ENCODE measurements at regions not wholly inside any gene's neighbourhood (a gene's known extent, or its start where the extent isn't known, plus 50 kb on each side); places are given as distances from the start of the nearest gene placed in this dataset.

- Histone ChIP-seq H3K9me3 (no peaks in the 10 kb centered on the region), H3K27ac (no peak overlapping the region), H3K4me3 (no peak overlapping the region), H3K4me1 (no peaks in the 10 kb centered on the region), H3K4me2 (no peak overlapping the region)
- CTCF ChIA-PET: no interaction called here
- no peak for TF ChIP-seq PBX3 (IDR thresholded peaks at IDR 0.05)
- no peak for TF ChIP-seq POLR2AphosphoS2 (conservative IDR thresholded peaks at IDR 0.05; ENCODE audit: low read length)
- no peak for TF ChIP-seq POLR2A (IDR thresholded peaks at IDR 0.05; ENCODE audit: low read length)
- no peak for TF ChIP-seq SREBF2 (IDR thresholded peaks at IDR 0.05)
- TF ChIP-seq HOXB5 (CRISPR knock-in tag; IDR thresholded peaks at IDR 0.05): no peak
- TF ChIP-seq RAD21 (conservative IDR thresholded peaks at IDR 0.05 in 1 of 2, IDR thresholded peaks at IDR 0.05 in 1 of 2): no peak
- TF ChIP-seq EHF (CRISPR knock-in tag; IDR thresholded peaks at IDR 0.05): no peak
- no peak for TF ChIP-seq TP53 (CRISPR knock-in tag; IDR thresholded peaks at IDR 0.05)
- TF ChIP-seq RCOR1 (IDR thresholded peaks at IDR 0.05; ENCODE audit: low read depth, low read length): no peak
- no peak for TF ChIP-seq HOXA7 (CRISPR knock-in tag; IDR thresholded peaks at IDR 0.05)
- FAIRE-seq: no peak
- POLR2A ChIA-PET: no interaction called here
- DNase-seq (ENCODE audit: low read depth in 1 of 2, low spot score in 1 of 2): no peak
- ATAC-seq: no peak
Measured at GRCh38 chr3:143185401-143185800, 65.8 kb downstream of the CHST2 start.

GRCh38 chr3:143187111-143187510 lies 67.5 kb downstream of the CHST2 start:
- Histone ChIP-seq H3K9me3 (no peaks in the 10 kb centered on the region), H3K27ac (no peak overlapping the region), H3K4me1 (no peaks in the 10 kb centered on the region), H3K4me2 (no peak overlapping the region), H3K4me3 (no peak overlapping the region)
- ATAC-seq: no peak
- DNase-seq (ENCODE audit: low read depth in 1 of 2, low spot score in 1 of 2): no peak
- POLR2A ChIA-PET: no interaction called here
- FAIRE-seq: no peak
- WGBS (ENCODE audit: missing lambda C conversion rate): 4% methylated on average over 1 of the region's 1 CpG
- TF ChIP-seq NR3C1 (IDR thresholded peaks at IDR 0.05) (no peak), PBX3 (IDR thresholded peaks at IDR 0.05) (no peak), JUN (IDR thresholded peaks at IDR 0.05) (no peak), RCOR1 (IDR thresholded peaks at IDR 0.05; ENCODE audit: low read depth, low read length) (no peak), HEYL (CRISPR knock-in tag; IDR thresholded peaks at IDR 0.05) (no peak), MAZ (IDR thresholded peaks at IDR 0.05; ENCODE audit: borderline replicate concordance, low read depth, low read length) (no peak), FOSB (CRISPR knock-in tag; IDR thresholded peaks at IDR 0.05) (no peak), HOXB5 (CRISPR knock-in tag; IDR thresholded peaks at IDR 0.05) (no peak), HDAC2 (IDR thresholded peaks at IDR 0.05) (no peak), RAD21 (conservative IDR thresholded peaks at IDR 0.05 in 1 of 2, IDR thresholded peaks at IDR 0.05 in 1 of 2) (no peak)
- TF ChIP-seq, protein P1, sequence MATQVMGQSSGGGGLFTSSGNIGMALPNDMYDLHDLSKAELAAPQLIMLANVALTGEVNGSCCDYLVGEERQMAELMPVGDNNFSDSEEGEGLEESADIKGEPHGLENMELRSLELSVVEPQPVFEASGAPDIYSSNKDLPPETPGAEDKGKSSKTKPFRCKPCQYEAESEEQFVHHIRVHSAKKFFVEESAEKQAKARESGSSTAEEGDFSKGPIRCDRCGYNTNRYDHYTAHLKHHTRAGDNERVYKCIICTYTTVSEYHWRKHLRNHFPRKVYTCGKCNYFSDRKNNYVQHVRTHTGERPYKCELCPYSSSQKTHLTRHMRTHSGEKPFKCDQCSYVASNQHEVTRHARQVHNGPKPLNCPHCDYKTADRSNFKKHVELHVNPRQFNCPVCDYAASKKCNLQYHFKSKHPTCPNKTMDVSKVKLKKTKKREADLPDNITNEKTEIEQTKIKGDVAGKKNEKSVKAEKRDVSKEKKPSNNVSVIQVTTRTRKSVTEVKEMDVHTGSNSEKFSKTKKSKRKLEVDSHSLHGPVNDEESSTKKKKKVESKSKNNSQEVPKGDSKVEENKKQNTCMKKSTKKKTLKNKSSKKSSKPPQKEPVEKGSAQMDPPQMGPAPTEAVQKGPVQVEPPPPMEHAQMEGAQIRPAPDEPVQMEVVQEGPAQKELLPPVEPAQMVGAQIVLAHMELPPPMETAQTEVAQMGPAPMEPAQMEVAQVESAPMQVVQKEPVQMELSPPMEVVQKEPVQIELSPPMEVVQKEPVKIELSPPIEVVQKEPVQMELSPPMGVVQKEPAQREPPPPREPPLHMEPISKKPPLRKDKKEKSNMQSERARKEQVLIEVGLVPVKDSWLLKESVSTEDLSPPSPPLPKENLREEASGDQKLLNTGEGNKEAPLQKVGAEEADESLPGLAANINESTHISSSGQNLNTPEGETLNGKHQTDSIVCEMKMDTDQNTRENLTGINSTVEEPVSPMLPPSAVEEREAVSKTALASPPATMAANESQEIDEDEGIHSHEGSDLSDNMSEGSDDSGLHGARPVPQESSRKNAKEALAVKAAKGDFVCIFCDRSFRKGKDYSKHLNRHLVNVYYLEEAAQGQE (IDR thresholded peaks at IDR 0.05): no peak
- CTCF ChIA-PET: no interaction called here

- H3K4me3 ChIP-seq: no peak overlapping the region
- ATAC-seq (no peak), DNase-seq (ENCODE audit: low read depth in 1 of 2, low spot score in 1 of 2) (no peak), FAIRE-seq (no peak)
- TF ChIP-seq RAD21 (conservative IDR thresholded peaks at IDR 0.05 in 1 of 2, IDR thresholded peaks at IDR 0.05 in 1 of 2) (no peak), MAZ (IDR thresholded peaks at IDR 0.05; ENCODE audit: borderline replicate concordance, low read depth, low read length) (no peak), POLR2AphosphoS2 (conservative IDR thresholded peaks at IDR 0.05; ENCODE audit: low read length) (no peak), HOXA7 (CRISPR knock-in tag; IDR thresholded peaks at IDR 0.05) (no peak), HDAC2 (IDR thresholded peaks at IDR 0.05) (no peak), KDM5A (IDR thresholded peaks at IDR 0.05) (no peak), HEYL (CRISPR knock-in tag; IDR thresholded peaks at IDR 0.05) (no peak), EP300 (IDR thresholded peaks at IDR 0.05) (no peak), RNF2 (IDR thresholded peaks at IDR 0.05; ENCODE audit: borderline replicate concordance, low read depth) (no peak), HES2 (IDR thresholded peaks at IDR 0.05) (no peak), POLR2A (IDR thresholded peaks at IDR 0.05; ENCODE audit: low read length) (no peak)
- TF ChIP-seq, protein P2, sequence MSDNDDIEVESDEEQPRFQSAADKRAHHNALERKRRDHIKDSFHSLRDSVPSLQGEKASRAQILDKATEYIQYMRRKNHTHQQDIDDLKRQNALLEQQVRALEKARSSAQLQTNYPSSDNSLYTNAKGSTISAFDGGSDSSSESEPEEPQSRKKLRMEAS (IDR thresholded peaks at IDR 0.05): no peak
- 4% methylated on average over 1 of the region's 1 CpG for WGBS (ENCODE audit: missing lambda C conversion rate)
- ChIA-PET POLR2A (no interaction called here), CTCF (no interaction called here)
- no peak overlapping the region for H3K27ac ChIP-seq
- H3K4me2 ChIP-seq: no peak overlapping the region
- H3K9me3 ChIP-seq: no peaks in the 10 kb centered on the region
- no peaks in the 10 kb centered on the region for H3K4me1 ChIP-seq
Measured at GRCh38 chr3:143188881-143189280, 69.3 kb downstream of the CHST2 start.
